DND-41 (cell line): ENCODE measurements at regions not wholly inside any gene's neighbourhood (a gene's known extent, or its start where the extent isn't known, plus 50 kb on each side); places are given as distances from the start of the nearest gene placed in this dataset.

Experiments
- ATAC-seq: fragments of 200-7000 bp; cut with Tn5 transposase; 3 replicates; pipeline ENCODE4 v1.9.1; 2021; ENCODE audit warnings: low read depth; ENCODE audit not compliant: insufficient read depth
- DNase-seq: peaks from one replicate; pipeline ENCODE4 v3.0.0-alpha.2; 2020
- H2AFZ ChIP-seq: 2 replicates; pipeline ENCODE4 v1.6.0; 2012; ENCODE audit warnings: low read depth, low read length
- H3K27ac ChIP-seq: 2 replicates; pipeline ENCODE4 v1.5.1; 2012; ENCODE audit warnings: low read length, inconsistent platforms
- H3K27me3 ChIP-seq: fragments of 200-600 bp; sonication (generic); 2 replicates; pipeline ENCODE4 v1.6.0; 2012; ENCODE audit warnings: low read length, mild to moderate bottlenecking, inconsistent platforms; ENCODE audit not compliant: insufficient read depth, poor library complexity
- H3K36me3 ChIP-seq: 2 replicates; pipeline ENCODE4 v1.5.1; 2012; ENCODE audit warnings: low read length, inconsistent platforms; ENCODE audit not compliant: insufficient read depth
- H3K4me1 ChIP-seq: 2 replicates; pipeline ENCODE4 v1.5.1; 2012; ENCODE audit warnings: mild to moderate bottlenecking, low read length; ENCODE audit not compliant: insufficient read depth
- H3K4me2 ChIP-seq: 2 replicates; pipeline ENCODE4 v1.6.0; 2012; ENCODE audit warnings: mild to moderate bottlenecking, moderate library complexity, low read length, inconsistent platforms; ENCODE audit not compliant: insufficient read depth
- H3K4me3 ChIP-seq, 2 experiments: fragments of 200-600 bp in 1 of 2; shearing (Covaris generic) in 1 of 2; 2 replicates each; pipeline ENCODE4 v1.5.1; 2012 to 2016; ENCODE audit warnings: inconsistent platforms in 2 of 2, low read length in 2 of 2, mild to moderate bottlenecking in 2 of 2, low read depth in 1 of 2, moderate library complexity in 1 of 2
- H3K79me2 ChIP-seq: 2 replicates; pipeline ENCODE4 v1.6.0; 2012; ENCODE audit warnings: low read length, inconsistent platforms; ENCODE audit not compliant: insufficient read depth
- H3K9ac ChIP-seq: 2 replicates; pipeline ENCODE4 v1.6.0; 2012; ENCODE audit warnings: low read depth, mild to moderate bottlenecking, inconsistent platforms, low read length, moderate library complexity
- H3K9me3 ChIP-seq: 2 replicates; pipeline ENCODE4 v1.5.1; 2012; ENCODE audit warnings: low read length, moderate library complexity, mild to moderate bottlenecking, inconsistent platforms; ENCODE audit not compliant: insufficient read depth, severe bottlenecking
- H4K20me1 ChIP-seq: 2 replicates; pipeline ENCODE4 v1.6.0; 2012; ENCODE audit warnings: low read length; ENCODE audit not compliant: insufficient read depth
- EZH2 ChIP-seq: IDR thresholded peaks from 3 replicates; pipeline ENCODE4 v1.6.1; 2012; ENCODE audit warnings: borderline replicate concordance, low read depth, mild to moderate bottlenecking, moderate library complexity, low read length, inconsistent platforms; ENCODE audit not compliant: severe bottlenecking
- TF ChIP-seq, protein P1 (sequence below): IDR thresholded peaks from 2 replicates; pipeline ENCODE4 v1.5.1; 2012; ENCODE audit warnings: borderline replicate concordance, low read length, moderate library complexity, mild to moderate bottlenecking; ENCODE audit not compliant: poor library complexity, severe bottlenecking; ENCODE audit errors: extremely low read depth

DNA sequence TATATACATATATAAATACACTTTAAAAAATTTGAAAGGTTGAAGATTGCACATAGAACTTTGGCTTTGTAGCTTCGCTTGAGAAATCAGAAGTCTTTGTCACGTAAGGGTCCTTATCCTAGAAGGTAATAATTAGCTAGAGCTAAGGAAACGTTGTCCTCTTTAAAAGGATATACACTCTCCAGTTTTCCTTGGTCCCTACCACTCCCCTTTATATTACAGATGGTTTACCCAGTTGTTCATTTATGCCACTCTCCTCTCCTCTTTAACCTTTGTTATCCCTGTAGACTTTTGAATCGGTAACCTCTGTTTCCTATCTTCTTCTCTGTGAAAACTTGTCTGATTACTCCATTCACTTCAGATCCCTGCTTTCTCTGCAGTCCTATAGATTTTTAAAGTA, 1101.0 kb upstream of the SEMA6A start:
- Histone ChIP-seq H3K4me2 (no peak overlapping the region), H3K27ac (no peak overlapping the region), H3K79me2 (no peaks in the 10 kb centered on the region), H4K20me1 (no peaks in the 10 kb centered on the region), H3K4me3 (no peak overlapping the region), H3K36me3 (no peaks in the 10 kb centered on the region), H3K4me1 (no peaks in the 10 kb centered on the region), H3K9ac (no peak overlapping the region), H3K9me3 (no peaks in the 10 kb centered on the region), H3K27me3 (no peaks in the 10 kb centered on the region), H2AFZ (no peak overlapping the region)
- ATAC-seq, result no peak
- DNase-seq, result no peak
- TF ChIP-seq, protein P1, sequence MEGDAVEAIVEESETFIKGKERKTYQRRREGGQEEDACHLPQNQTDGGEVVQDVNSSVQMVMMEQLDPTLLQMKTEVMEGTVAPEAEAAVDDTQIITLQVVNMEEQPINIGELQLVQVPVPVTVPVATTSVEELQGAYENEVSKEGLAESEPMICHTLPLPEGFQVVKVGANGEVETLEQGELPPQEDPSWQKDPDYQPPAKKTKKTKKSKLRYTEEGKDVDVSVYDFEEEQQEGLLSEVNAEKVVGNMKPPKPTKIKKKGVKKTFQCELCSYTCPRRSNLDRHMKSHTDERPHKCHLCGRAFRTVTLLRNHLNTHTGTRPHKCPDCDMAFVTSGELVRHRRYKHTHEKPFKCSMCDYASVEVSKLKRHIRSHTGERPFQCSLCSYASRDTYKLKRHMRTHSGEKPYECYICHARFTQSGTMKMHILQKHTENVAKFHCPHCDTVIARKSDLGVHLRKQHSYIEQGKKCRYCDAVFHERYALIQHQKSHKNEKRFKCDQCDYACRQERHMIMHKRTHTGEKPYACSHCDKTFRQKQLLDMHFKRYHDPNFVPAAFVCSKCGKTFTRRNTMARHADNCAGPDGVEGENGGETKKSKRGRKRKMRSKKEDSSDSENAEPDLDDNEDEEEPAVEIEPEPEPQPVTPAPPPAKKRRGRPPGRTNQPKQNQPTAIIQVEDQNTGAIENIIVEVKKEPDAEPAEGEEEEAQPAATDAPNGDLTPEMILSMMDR, result no peak
- no peak for TF ChIP-seq EZH2

DNA sequence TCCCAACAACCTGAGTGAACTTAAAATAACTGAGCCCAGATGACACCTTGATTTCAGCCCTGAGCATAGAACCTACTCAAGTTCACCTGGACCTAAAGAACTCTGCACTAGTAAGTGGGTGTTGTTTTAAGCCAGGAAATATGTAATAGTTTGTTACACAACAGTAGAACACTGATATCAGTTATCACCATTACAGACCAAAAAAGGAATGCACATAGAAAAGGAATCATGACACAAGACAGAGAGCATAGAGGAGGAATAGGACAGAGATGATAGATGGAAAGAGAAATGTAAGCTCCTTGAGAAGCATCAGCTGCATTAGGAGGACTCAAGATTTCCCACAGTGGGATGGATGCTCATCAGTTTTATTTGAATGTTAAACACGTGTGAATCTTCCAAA, 1096.9 kb upstream of the SEMA6A start:
- DNase-seq (no peak), ATAC-seq (no peak)
- H2AFZ ChIP-seq, result no peak overlapping the region
- TF ChIP-seq, protein P1, result no peak
- no peak for TF ChIP-seq EZH2
- H3K27ac ChIP-seq, result no peak overlapping the region
- no peaks in the 10 kb centered on the region for H3K36me3 ChIP-seq
- H3K9me3 ChIP-seq, result no peaks in the 10 kb centered on the region
- H3K4me2 ChIP-seq, result no peak overlapping the region
- no peak overlapping the region for H3K4me3 ChIP-seq
- no peaks in the 10 kb centered on the region for H3K4me1 ChIP-seq
- no peaks in the 10 kb centered on the region for H4K20me1 ChIP-seq
- H3K27me3 ChIP-seq, result no peaks in the 10 kb centered on the region
- H3K9ac ChIP-seq, result no peak overlapping the region
- H3K79me2 ChIP-seq, result no peaks in the 10 kb centered on the region

DNA sequence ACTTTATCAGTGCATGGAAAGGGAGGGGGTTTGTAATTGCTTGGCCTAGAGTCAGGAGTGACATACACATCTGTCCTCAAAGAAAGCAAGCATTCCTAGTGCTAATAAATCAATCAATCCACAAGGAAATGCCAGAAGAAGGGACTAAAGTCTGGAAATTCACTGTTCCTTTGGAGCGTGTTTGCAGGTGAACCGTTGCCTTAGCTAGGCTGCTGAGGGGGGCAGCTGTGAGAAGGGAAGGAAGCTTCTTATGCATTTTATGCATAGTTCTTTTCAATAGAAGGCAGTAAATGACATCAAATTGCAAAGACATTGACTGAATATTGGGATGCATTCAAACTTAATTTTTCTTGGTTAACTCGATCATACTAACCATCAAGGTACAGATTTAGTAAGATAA, 1092.5 kb upstream of the SEMA6A start:
- H3K9ac ChIP-seq, result no peak overlapping the region
- no peak overlapping the region for H3K27ac ChIP-seq
- H3K4me2 ChIP-seq, result no peak overlapping the region
- no peak overlapping the region for H3K4me3 ChIP-seq
- no peaks in the 10 kb centered on the region for H3K79me2 ChIP-seq
- TF ChIP-seq, protein P1, result no peak
- no peak for TF ChIP-seq EZH2
- no peak overlapping the region for H2AFZ ChIP-seq
- H3K4me1 ChIP-seq, result no peaks in the 10 kb centered on the region
- no peaks in the 10 kb centered on the region for H3K9me3 ChIP-seq
- H3K27me3 ChIP-seq, result no peaks in the 10 kb centered on the region
- H3K36me3 ChIP-seq, result no peaks in the 10 kb centered on the region
- ATAC-seq, result no peak
- H4K20me1 ChIP-seq, result no peaks in the 10 kb centered on the region
- no peak for DNase-seq

DNA sequence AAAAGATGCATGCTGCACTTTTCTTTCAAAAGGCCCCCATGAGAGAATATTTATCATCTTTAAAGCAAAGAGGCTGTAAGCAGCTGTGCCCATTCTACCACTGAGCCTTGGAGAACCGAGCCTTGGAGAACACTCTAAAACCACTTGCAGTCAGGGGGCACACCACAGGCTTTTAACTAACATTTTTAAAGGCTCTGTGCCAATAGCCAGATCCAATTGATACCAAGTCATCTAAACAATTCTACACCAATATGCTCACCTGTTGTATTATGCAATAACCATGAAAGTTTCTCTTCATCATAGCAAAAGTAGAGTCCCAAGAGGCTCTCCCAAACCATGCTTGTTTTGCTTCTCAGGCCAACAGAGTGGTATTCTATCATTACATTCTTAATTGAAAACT, 1090.5 kb upstream of the SEMA6A start:
- Histone ChIP-seq H4K20me1 (no peaks in the 10 kb centered on the region), H2AFZ (no peak overlapping the region), H3K36me3 (no peaks in the 10 kb centered on the region), H3K27me3 (no peaks in the 10 kb centered on the region), H3K4me1 (no peaks in the 10 kb centered on the region), H3K4me2 (no peak overlapping the region), H3K9ac (no peak overlapping the region), H3K79me2 (no peaks in the 10 kb centered on the region), H3K4me3 (no peak overlapping the region), H3K27ac (no peak overlapping the region), H3K9me3 (no peaks in the 10 kb centered on the region)
- TF ChIP-seq, protein P1, result no peak
- TF ChIP-seq EZH2, result no peak
- ATAC-seq (no peak), DNase-seq (no peak)
